K562 (cell line): ENCODE measurements at regions not wholly inside any gene's neighbourhood (a gene's known extent, or its start where the extent isn't known, plus 50 kb on each side); places are given as distances from the start of the nearest gene placed in this dataset.
A peak's percentile ranks its signal among the peaks of the same experiment; 100 is the strongest.

Source experiments
- TF ChIP-seq, protein P1 (sequence below): fragments of 450-650 bp; IDR thresholded peaks from 2 replicates; pipeline ENCODE4 v1.6.1; 2016; ENCODE audit warnings: mild to moderate bottlenecking, moderate library complexity

DNA sequence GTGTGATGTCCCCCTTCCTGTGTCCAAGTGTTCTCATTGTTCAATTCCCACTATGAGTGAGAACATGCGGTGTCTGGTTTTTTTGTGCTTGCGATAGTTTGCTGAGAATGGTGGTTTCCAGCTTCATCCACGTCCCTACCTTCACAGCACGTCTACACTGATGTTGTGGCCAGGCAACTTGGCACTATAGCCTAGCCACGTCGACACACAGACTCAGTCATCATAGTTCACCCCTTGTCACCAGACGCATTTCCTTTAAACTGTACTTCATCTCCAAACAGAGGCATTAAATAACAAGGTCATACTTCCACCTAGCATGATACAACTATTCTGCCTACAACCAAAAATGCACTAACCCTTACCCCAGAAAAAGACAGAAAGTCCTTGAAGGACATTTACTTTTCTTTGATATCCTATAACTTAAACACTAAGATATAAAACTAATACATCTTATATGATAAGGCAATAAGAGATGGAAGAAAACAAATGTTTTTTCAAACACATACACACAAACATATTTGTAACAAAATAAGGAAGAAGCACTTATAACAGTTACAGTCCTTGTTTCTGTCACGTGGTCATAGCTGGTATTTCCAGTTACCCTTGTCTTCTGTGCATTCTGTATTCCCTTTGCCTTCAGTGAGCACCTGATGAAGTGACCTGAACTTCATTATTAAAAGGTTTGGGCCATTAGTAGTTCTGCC, 121.4 kb downstream of the KLF13 start (continued):
- TF ChIP-seq, protein P1, sequence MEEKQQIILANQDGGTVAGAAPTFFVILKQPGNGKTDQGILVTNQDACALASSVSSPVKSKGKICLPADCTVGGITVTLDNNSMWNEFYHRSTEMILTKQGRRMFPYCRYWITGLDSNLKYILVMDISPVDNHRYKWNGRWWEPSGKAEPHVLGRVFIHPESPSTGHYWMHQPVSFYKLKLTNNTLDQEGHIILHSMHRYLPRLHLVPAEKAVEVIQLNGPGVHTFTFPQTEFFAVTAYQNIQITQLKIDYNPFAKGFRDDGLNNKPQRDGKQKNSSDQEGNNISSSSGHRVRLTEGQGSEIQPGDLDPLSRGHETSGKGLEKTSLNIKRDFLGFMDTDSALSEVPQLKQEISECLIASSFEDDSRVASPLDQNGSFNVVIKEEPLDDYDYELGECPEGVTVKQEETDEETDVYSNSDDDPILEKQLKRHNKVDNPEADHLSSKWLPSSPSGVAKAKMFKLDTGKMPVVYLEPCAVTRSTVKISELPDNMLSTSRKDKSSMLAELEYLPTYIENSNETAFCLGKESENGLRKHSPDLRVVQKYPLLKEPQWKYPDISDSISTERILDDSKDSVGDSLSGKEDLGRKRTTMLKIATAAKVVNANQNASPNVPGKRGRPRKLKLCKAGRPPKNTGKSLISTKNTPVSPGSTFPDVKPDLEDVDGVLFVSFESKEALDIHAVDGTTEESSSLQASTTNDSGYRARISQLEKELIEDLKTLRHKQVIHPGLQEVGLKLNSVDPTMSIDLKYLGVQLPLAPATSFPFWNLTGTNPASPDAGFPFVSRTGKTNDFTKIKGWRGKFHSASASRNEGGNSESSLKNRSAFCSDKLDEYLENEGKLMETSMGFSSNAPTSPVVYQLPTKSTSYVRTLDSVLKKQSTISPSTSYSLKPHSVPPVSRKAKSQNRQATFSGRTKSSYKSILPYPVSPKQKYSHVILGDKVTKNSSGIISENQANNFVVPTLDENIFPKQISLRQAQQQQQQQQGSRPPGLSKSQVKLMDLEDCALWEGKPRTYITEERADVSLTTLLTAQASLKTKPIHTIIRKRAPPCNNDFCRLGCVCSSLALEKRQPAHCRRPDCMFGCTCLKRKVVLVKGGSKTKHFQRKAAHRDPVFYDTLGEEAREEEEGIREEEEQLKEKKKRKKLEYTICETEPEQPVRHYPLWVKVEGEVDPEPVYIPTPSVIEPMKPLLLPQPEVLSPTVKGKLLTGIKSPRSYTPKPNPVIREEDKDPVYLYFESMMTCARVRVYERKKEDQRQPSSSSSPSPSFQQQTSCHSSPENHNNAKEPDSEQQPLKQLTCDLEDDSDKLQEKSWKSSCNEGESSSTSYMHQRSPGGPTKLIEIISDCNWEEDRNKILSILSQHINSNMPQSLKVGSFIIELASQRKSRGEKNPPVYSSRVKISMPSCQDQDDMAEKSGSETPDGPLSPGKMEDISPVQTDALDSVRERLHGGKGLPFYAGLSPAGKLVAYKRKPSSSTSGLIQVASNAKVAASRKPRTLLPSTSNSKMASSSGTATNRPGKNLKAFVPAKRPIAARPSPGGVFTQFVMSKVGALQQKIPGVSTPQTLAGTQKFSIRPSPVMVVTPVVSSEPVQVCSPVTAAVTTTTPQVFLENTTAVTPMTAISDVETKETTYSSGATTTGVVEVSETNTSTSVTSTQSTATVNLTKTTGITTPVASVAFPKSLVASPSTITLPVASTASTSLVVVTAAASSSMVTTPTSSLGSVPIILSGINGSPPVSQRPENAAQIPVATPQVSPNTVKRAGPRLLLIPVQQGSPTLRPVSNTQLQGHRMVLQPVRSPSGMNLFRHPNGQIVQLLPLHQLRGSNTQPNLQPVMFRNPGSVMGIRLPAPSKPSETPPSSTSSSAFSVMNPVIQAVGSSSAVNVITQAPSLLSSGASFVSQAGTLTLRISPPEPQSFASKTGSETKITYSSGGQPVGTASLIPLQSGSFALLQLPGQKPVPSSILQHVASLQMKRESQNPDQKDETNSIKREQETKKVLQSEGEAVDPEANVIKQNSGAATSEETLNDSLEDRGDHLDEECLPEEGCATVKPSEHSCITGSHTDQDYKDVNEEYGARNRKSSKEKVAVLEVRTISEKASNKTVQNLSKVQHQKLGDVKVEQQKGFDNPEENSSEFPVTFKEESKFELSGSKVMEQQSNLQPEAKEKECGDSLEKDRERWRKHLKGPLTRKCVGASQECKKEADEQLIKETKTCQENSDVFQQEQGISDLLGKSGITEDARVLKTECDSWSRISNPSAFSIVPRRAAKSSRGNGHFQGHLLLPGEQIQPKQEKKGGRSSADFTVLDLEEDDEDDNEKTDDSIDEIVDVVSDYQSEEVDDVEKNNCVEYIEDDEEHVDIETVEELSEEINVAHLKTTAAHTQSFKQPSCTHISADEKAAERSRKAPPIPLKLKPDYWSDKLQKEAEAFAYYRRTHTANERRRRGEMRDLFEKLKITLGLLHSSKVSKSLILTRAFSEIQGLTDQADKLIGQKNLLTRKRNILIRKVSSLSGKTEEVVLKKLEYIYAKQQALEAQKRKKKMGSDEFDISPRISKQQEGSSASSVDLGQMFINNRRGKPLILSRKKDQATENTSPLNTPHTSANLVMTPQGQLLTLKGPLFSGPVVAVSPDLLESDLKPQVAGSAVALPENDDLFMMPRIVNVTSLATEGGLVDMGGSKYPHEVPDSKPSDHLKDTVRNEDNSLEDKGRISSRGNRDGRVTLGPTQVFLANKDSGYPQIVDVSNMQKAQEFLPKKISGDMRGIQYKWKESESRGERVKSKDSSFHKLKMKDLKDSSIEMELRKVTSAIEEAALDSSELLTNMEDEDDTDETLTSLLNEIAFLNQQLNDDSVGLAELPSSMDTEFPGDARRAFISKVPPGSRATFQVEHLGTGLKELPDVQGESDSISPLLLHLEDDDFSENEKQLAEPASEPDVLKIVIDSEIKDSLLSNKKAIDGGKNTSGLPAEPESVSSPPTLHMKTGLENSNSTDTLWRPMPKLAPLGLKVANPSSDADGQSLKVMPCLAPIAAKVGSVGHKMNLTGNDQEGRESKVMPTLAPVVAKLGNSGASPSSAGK: 0 out of 2 replicates have a peak, but pooled peaks have one; percentile 31
